HCT116 (cell line): ENCODE measurements at regions not wholly inside any gene's neighbourhood (a gene's known extent, or its start where the extent isn't known, plus 50 kb on each side); places are given as distances from the start of the nearest gene placed in this dataset.

Experiments
- ATAC-seq: fragments of 200-7000 bp; cut with Tn5 transposase; 2 replicates; pipeline ENCODE4 v1.9.1; 2020; ENCODE audit warnings: mild to moderate bottlenecking, moderate library complexity
- BruUV-seq: library from RNA; stranded (reverse); fragments of 400-500 nt; replicated peaks from 2 replicates; lab custom pipeline; 2021; lab: Mats Ljungman, UMichigan
- CTCF ChIA-PET: fragments of 300-600 bp; sonication (Branson Sonifier 250); formaldehyde crosslinking; loops from one replicate; lab custom pipeline; 2021; ENCODE audit warnings: antibody characterized with exemption; lab: Charles Lee
- POLR2A ChIA-PET: fragments of 300-600, 350-600 bp; sonication (Branson Sonifier 250); formaldehyde crosslinking; loops from one replicate; lab custom pipeline; 2021; ENCODE audit warnings: antibody characterized with exemption; lab: Charles Lee
- RAD21 ChIA-PET, 2 experiments: fragments of 300-600 bp; sonication (Branson Sonifier 250); formaldehyde crosslinking; loops; one replicate each; lab custom pipeline; 2023; ENCODE audit warnings: low total read pairs in 2 of 2; ENCODE audit not compliant: uncharacterized antibody in 2 of 2, unreplicated experiment in 2 of 2, low non-redundant PET in 1 of 2; lab: Charles Lee
- DNase-seq: peaks from one replicate; pipeline ENCODE4 v3.0.0-alpha.2; 2010; ENCODE audit warnings: low read depth, low spot score
- H2AFZ ChIP-seq: fragments of 200-600 bp; shearing (Covaris generic), sonication (generic); 2 replicates; pipeline ENCODE4 v1.6.1; 2017; ENCODE audit warnings: low read depth, mixed run types, mixed read lengths, antibody characterized with exemption, low read length; ENCODE audit not compliant: poor library complexity, severe bottlenecking
- H3K27ac ChIP-seq: 2 replicates; pipeline ENCODE4 v1.5.1; 2012; ENCODE audit warnings: low read depth, low read length
- H3K27me3 ChIP-seq: fragments of 200-600 bp; sonication (generic); 2 replicates; pipeline ENCODE4 v1.6.1; 2016; ENCODE audit warnings: mixed run types, low read length, mixed read lengths; ENCODE audit not compliant: insufficient read depth
- H3K36me3 ChIP-seq, 2 experiments: fragments of 200-500 bp in 1 of 2; fragments of 200-600 bp in 1 of 2; sonication (Bioruptor generic) in 1 of 2; sonication (generic) in 1 of 2; 2 replicates each; pipeline versions ENCODE4 v1.5.1 to v1.6.1; 2014 to 2016; ENCODE audit warnings: low read length in 2 of 2, inconsistent platforms in 1 of 2, mixed read lengths in 1 of 2, mixed run types in 1 of 2; ENCODE audit not compliant: insufficient read depth in 2 of 2, control insufficient read depth in 1 of 2
- H3K4me1 ChIP-seq, 2 experiments: fragments of 200-600 bp in 1 of 2; sonication (generic) in 1 of 2; 2 replicates each; pipeline versions ENCODE4 v1.5.1 to v1.6.1; 2012 to 2017; ENCODE audit warnings: low read length in 2 of 2, inconsistent platforms in 1 of 2, mild to moderate bottlenecking in 1 of 2, mixed read lengths in 1 of 2, mixed run types in 1 of 2, moderate library complexity in 1 of 2; ENCODE audit not compliant: insufficient read depth in 2 of 2, control insufficient read depth in 1 of 2
- H3K4me2 ChIP-seq: fragments of 200-600 bp; sonication (generic); 2 replicates; pipeline ENCODE4 v1.6.1; 2017; ENCODE audit warnings: mixed run types, low read length, mixed read lengths
- H3K4me3 ChIP-seq, 2 experiments: fragments of 200-600 bp in 1 of 2; sonication (generic) in 1 of 2; replicated peaks in 1 of 2; 2 replicates each; pipeline ENCODE4 v1.5.1; 2011 to 2016; ENCODE audit warnings: low read length in 2 of 2, control low read depth in 1 of 2, low read depth in 1 of 2, mild to moderate bottlenecking in 1 of 2, mixed read lengths in 1 of 2, mixed run types in 1 of 2
- H3K79me2 ChIP-seq: fragments of 200-600 bp; sonication (generic); 2 replicates; pipeline ENCODE4 v1.6.1; 2017; ENCODE audit warnings: mild to moderate bottlenecking, mixed run types, low read length, moderate library complexity, mixed read lengths; ENCODE audit not compliant: insufficient read depth
- H3K9ac ChIP-seq: fragments of 200-600 bp; sonication (generic); 2 replicates; pipeline ENCODE4 v1.6.1; 2016; ENCODE audit warnings: low read length, mixed read lengths
- H3K9me2 ChIP-seq: fragments of 200-600 bp; sonication (generic), shearing (Covaris generic); 2 replicates; pipeline ENCODE4 v1.6.1; 2017; ENCODE audit warnings: mixed run types, mild to moderate bottlenecking, moderate library complexity; ENCODE audit not compliant: insufficient read depth
- H3K9me3 ChIP-seq, 2 experiments: fragments of 200-500 bp in 1 of 2; fragments of 200-600 bp in 1 of 2; sonication (Bioruptor generic) in 1 of 2; sonication (generic) in 1 of 2; 2 replicates each; pipeline ENCODE4 v1.6.1; 2014 to 2017; ENCODE audit warnings: low read length in 2 of 2, mixed read lengths in 2 of 2, inconsistent platforms in 1 of 2, low read depth in 1 of 2, mild to moderate bottlenecking in 1 of 2, mixed run types in 1 of 2, moderate library complexity in 1 of 2; ENCODE audit not compliant: control insufficient read depth in 1 of 2, insufficient read depth in 1 of 2
- H4K20me1 ChIP-seq: fragments of 200-600 bp; sonication (generic), shearing (Covaris generic); 2 replicates; pipeline ENCODE4 v1.6.1; 2017; ENCODE audit warnings: mixed run types, mild to moderate bottlenecking, moderate library complexity; ENCODE audit not compliant: insufficient read depth
- ATF3 ChIP-seq: IDR thresholded peaks from 2 replicates; pipeline ENCODE4 v1.6.1; 2012
- CTCF ChIP-seq, 3 experiments: fragments of 200-600 bp in 1 of 3; sonication (generic) in 1 of 3; IDR thresholded peaks in 2 of 3; conservative IDR thresholded peaks in 1 of 3; 2 replicates each; pipeline ENCODE4 v1.5.1; 2012 to 2017; ENCODE audit warnings: low read depth in 2 of 3, low read length in 2 of 3, antibody characterized with exemption in 1 of 3, borderline replicate concordance in 1 of 3, control low read depth in 1 of 3, mild to moderate bottlenecking in 1 of 3, mixed read lengths in 1 of 3, mixed run types in 1 of 3, moderate library complexity in 1 of 3; ENCODE audit not compliant: insufficient read depth in 1 of 3
- EZH2phosphoT487 ChIP-seq: fragments of 200-600 bp; IDR thresholded peaks from 2 replicates; pipeline ENCODE4 v1.6.1; 2018; ENCODE audit warnings: antibody characterized with exemption, borderline replicate concordance
- JUND ChIP-seq: IDR thresholded peaks from 2 replicates; pipeline ENCODE4 v1.6.1; 2012
- MAX ChIP-seq: IDR thresholded peaks from 2 replicates; pipeline ENCODE4 v1.6.1; 2012
- POLR2A ChIP-seq: IDR thresholded peaks from 2 replicates; pipeline ENCODE4 v1.7.0; 2011; ENCODE audit warnings: borderline replicate concordance; ENCODE audit not compliant: insufficient read depth, insufficient read length; ENCODE audit errors: extremely low read depth
- POLR2AphosphoS5 ChIP-seq: IDR thresholded peaks from 2 replicates; pipeline ENCODE4 v1.6.1; 2011; ENCODE audit warnings: mild to moderate bottlenecking, low read depth, low read length, moderate library complexity
- SP1 ChIP-seq: IDR thresholded peaks from 2 replicates; pipeline ENCODE4 v1.6.1; 2012; ENCODE audit warnings: low read depth
- TCF7L2 ChIP-seq: IDR thresholded peaks from 2 replicates; pipeline ENCODE4 v1.7.0; 2011; ENCODE audit warnings: borderline replicate concordance, inconsistent platforms; ENCODE audit not compliant: insufficient read depth, insufficient read length; ENCODE audit errors: extremely low read depth
- intact Hi-C: fragments of 100-400 bp; cut with micrococcal nuclease; formaldehyde crosslinking; loops from 2 replicates; pipeline ENCODE4 v1.10.0; 2022

GRCh38 chr18:57270156-57270555, 82.2 kb upstream of the ST8SIA3 start:
- Histone ChIP-seq H4K20me1 (no peaks in the 10 kb centered on the region), H3K9me3 (no peaks in the 10 kb centered on the region), H3K27ac (no peak overlapping the region), H3K4me1 (no peaks in the 10 kb centered on the region), H3K9me2 (no peaks in the 10 kb centered on the region), H3K4me3 (no peak overlapping the region), H2AFZ (no peak overlapping the region), H3K27me3 (peaks cover 44% of the 10 kb centered on the region), H3K4me2 (no peak overlapping the region), H3K9ac (no peak overlapping the region), H3K79me2 (no peaks in the 10 kb centered on the region), H3K36me3 (no peaks in the 10 kb centered on the region)
- BruUV-seq, result no TSS peak
- no peak for TF ChIP-seq ATF3
- no peak for TF ChIP-seq JUND
- TF ChIP-seq POLR2AphosphoS5, result no peak
- TF ChIP-seq SP1, result no peak
- no peak for TF ChIP-seq CTCF (IDR thresholded peaks at IDR 0.05 in 2 of 3, conservative IDR thresholded peaks at IDR 0.05 in 1 of 3; ENCODE audit: borderline replicate concordance in 1 of 3, insufficient read depth in 1 of 3, low read depth in 2 of 3, low read length in 2 of 3)
- TF ChIP-seq TCF7L2, result no peak
- TF ChIP-seq EZH2phosphoT487, result no peak
- TF ChIP-seq POLR2A, result no peak
- TF ChIP-seq MAX, result no peak
- DNase-seq (no peak), ATAC-seq (no peak)
- POLR2A ChIA-PET, result no interaction called here
- RAD21 ChIA-PET, result no interaction called here
- intact Hi-C loops, result no loop called here
- CTCF ChIA-PET, result no interaction called here
